OCI-LY3 (cell line): ENCODE measurements at regions not wholly inside any gene's neighbourhood (a gene's known extent, or its start where the extent isn't known, plus 50 kb on each side); places are given as distances from the start of the nearest gene placed in this dataset.

Experiments
- H2AFZ ChIP-seq: fragments of 200-600, 300-600 bp; shearing (Covaris generic); 2 replicates; pipeline ENCODE4 v1.6.0; 2014; ENCODE audit warnings: antibody characterized with exemption, low read depth, low read length
- H3K27ac ChIP-seq: fragments of 200-600, 300-600 bp; sonication (generic); 2 replicates; pipeline ENCODE4 v1.5.1; 2014; ENCODE audit warnings: mild to moderate bottlenecking, low read length, moderate library complexity, mixed read lengths
- H3K27me3 ChIP-seq: fragments of 200-600, 300-600 bp; sonication (generic); 2 replicates; pipeline ENCODE4 v1.6.1; 2014; ENCODE audit warnings: low read depth, low read length, mixed read lengths
- H3K36me3 ChIP-seq: fragments of 200-600, 300-600 bp; sonication (generic); replicated peaks from 2 replicates; pipeline ENCODE3; 2014; ENCODE audit warnings: low read depth, low read length, mixed read lengths
- H3K4me1 ChIP-seq: fragments of 300-600, 200-600 bp; sonication (generic); 2 replicates; pipeline ENCODE4 v1.6.1; 2014; ENCODE audit warnings: low read length, mixed read lengths
- H3K4me2 ChIP-seq: fragments of 200-600, 300-600 bp; sonication (generic); 2 replicates; pipeline ENCODE4 v1.6.1; 2014; ENCODE audit warnings: low read length, mixed read lengths
- H3K4me3 ChIP-seq: fragments of 300-600, 200-600 bp; sonication (generic); 2 replicates; pipeline ENCODE4 v1.5.1; 2014; ENCODE audit warnings: antibody characterized with exemption, mild to moderate bottlenecking, low read length, moderate library complexity
- H3K79me2 ChIP-seq: fragments of 300-600, 200-600 bp; shearing (Covaris generic); 2 replicates; pipeline ENCODE4 v1.6.1; 2014; ENCODE audit warnings: mild to moderate bottlenecking, low read length, mixed read lengths
- H3K9ac ChIP-seq: fragments of 300-600, 200-600 bp; shearing (Covaris generic); 2 replicates; pipeline ENCODE4 v1.6.0; 2014; ENCODE audit warnings: mild to moderate bottlenecking, low read length, moderate library complexity
- H3K9me3 ChIP-seq: fragments of 200-600, 300-600 bp; shearing (Covaris generic); 2 replicates; pipeline ENCODE4 v1.6.1; 2014; ENCODE audit warnings: low read length, mixed read lengths; ENCODE audit not compliant: insufficient read depth
- H4K20me1 ChIP-seq: fragments of 200-600, 300-600 bp; sonication (generic); 2 replicates; pipeline ENCODE4 v1.6.1; 2016; ENCODE audit warnings: low read length, mixed read lengths; ENCODE audit not compliant: insufficient read depth
- CTCF ChIP-seq: fragments of 200-600, 300-600 bp; sonication (generic); IDR thresholded peaks from 2 replicates; pipeline ENCODE4 v1.5.1; 2014; ENCODE audit warnings: antibody characterized with exemption, low read length, low read depth
- EZH2phosphoT487 ChIP-seq: fragments of 200-600 bp; shearing (Covaris generic); IDR thresholded peaks from 2 replicates; pipeline ENCODE4 v1.6.1; 2018; ENCODE audit warnings: antibody characterized with exemption, mixed run types, low read depth

- H3K4me2 ChIP-seq: no peak overlapping the region
- H3K36me3 ChIP-seq: no peaks in the 10 kb centered on the region
- no peaks in the 10 kb centered on the region for H3K79me2 ChIP-seq
Observed at GRCh38 chr3:72232777-72233176, 447.8 kb upstream of the PROK2 start.

GRCh38 chr3:72232331-72232730 lies 447.4 kb upstream of the PROK2 start:
- Histone ChIP-seq H3K4me3 (no peak overlapping the region), H3K4me2 (no peak overlapping the region), H3K79me2 (no peaks in the 10 kb centered on the region), H4K20me1 (no peaks in the 10 kb centered on the region; the same call in 1 of the 2 replicates), H3K36me3 (no peaks in the 10 kb centered on the region), H3K9me3 (no peaks in the 10 kb centered on the region), H3K27me3 (peaks cover 92% of the 10 kb centered on the region), H3K4me1 (no peaks in the 10 kb centered on the region), H3K27ac (no peak overlapping the region), H3K9ac (no peak overlapping the region), H2AFZ (no peak overlapping the region)
- TF ChIP-seq EZH2phosphoT487 (no peak), CTCF (no peak)

More at GRCh38 chr3:72232777-72233176, 447.8 kb upstream of the PROK2 start:
- H3K4me3 ChIP-seq: no peak overlapping the region
- no peaks in the 10 kb centered on the region for H3K9me3 ChIP-seq
- no peak overlapping the region for H3K9ac ChIP-seq
- no peaks in the 10 kb centered on the region for H3K4me1 ChIP-seq
- no peak overlapping the region for H2AFZ ChIP-seq
- TF ChIP-seq CTCF: no peak
- no peak for TF ChIP-seq EZH2phosphoT487
- no peaks in the 10 kb centered on the region; the same call in 1 of the 2 replicates for H4K20me1 ChIP-seq
- no peak overlapping the region for H3K27ac ChIP-seq
- H3K27me3 ChIP-seq: peaks cover 92% of the 10 kb centered on the region

- Histone ChIP-seq H3K36me3 (no peaks in the 10 kb centered on the region), H3K9me3 (no peaks in the 10 kb centered on the region), H3K27me3 (peaks cover 92% of the 10 kb centered on the region), H3K9ac (no peak overlapping the region), H2AFZ (no peak overlapping the region), H4K20me1 (no peaks in the 10 kb centered on the region; the same call in 1 of the 2 replicates), H3K4me3 (no peak overlapping the region), H3K4me1 (no peaks in the 10 kb centered on the region), H3K79me2 (no peaks in the 10 kb centered on the region), H3K4me2 (no peak overlapping the region), H3K27ac (no peak overlapping the region)
- TF ChIP-seq CTCF (no peak), EZH2phosphoT487 (no peak)
Observed at GRCh38 chr3:72231439-72232196, 446.7 kb upstream of the PROK2 start.

GRCh38 chr3:72230774-72231379 lies 445.9 kb upstream of the PROK2 start:
- H3K9ac ChIP-seq: no peak overlapping the region
- no peak overlapping the region for H3K27ac ChIP-seq
- TF ChIP-seq EZH2phosphoT487: no peak
- no peak for TF ChIP-seq CTCF
- H3K4me1 ChIP-seq: no peaks in the 10 kb centered on the region
- no peaks in the 10 kb centered on the region for H3K36me3 ChIP-seq
- H4K20me1 ChIP-seq: no peaks in the 10 kb centered on the region; the same call in 1 of the 2 replicates
- no peak overlapping the region for H2AFZ ChIP-seq
- no peaks in the 10 kb centered on the region for H3K79me2 ChIP-seq
- no peak overlapping the region for H3K4me2 ChIP-seq
- no peak overlapping the region for H3K4me3 ChIP-seq
- H3K9me3 ChIP-seq: no peaks in the 10 kb centered on the region
- peaks cover 92% of the 10 kb centered on the region for H3K27me3 ChIP-seq
